Uterus (tissue), 2 donors: ENCODE measurements at regions not wholly inside any gene's neighbourhood (a gene's known extent, or its start where the extent isn't known, plus 50 kb on each side); places are given as distances from the start of the nearest gene placed in this dataset.

Experiments used
- POLR2A ChIP-seq, 2 donors: fragments of 450-650 bp; IDR thresholded peaks; one replicate each; pipeline ENCODE4 v1.6.1; 2016; ENCODE audit warnings: antibody characterized with exemption in 2 of 2, mild to moderate bottlenecking in 1 of 2, moderate library complexity in 1 of 2
- TF ChIP-seq, protein P1 (sequence below), 4 experiments: fragments of 200-600 bp in 2 of 4; fragments of 450-650 bp in 2 of 4; sonication (generic) in 2 of 4; IDR thresholded peaks; one replicate each; pipeline ENCODE4 v1.5.1; 2016 to 2019; ENCODE audit warnings: antibody characterized with exemption in 4 of 4, mild to moderate bottlenecking in 2 of 4, moderate library complexity in 1 of 4

DNA sequence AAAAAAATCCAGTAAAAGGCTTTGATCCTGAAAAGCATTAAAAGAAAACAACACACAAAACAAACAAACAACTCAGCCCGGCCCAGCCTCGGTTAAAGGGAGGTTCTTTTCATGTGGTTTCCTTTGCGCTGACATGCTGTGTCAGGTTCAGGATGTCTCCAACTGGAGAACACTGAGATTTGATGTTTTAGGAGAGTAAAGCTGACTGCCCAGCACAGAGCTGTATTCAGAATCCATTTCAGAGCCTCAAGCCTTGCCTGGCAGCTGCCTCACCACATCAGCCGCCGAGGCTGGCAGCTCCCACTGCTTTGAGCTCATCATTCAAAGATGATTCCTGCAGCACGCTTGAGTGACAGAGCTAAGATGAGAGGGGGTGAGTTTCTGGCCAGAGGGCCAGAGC is 205.8 kb upstream of the LYZL1 start:
- TF ChIP-seq, protein P1, sequence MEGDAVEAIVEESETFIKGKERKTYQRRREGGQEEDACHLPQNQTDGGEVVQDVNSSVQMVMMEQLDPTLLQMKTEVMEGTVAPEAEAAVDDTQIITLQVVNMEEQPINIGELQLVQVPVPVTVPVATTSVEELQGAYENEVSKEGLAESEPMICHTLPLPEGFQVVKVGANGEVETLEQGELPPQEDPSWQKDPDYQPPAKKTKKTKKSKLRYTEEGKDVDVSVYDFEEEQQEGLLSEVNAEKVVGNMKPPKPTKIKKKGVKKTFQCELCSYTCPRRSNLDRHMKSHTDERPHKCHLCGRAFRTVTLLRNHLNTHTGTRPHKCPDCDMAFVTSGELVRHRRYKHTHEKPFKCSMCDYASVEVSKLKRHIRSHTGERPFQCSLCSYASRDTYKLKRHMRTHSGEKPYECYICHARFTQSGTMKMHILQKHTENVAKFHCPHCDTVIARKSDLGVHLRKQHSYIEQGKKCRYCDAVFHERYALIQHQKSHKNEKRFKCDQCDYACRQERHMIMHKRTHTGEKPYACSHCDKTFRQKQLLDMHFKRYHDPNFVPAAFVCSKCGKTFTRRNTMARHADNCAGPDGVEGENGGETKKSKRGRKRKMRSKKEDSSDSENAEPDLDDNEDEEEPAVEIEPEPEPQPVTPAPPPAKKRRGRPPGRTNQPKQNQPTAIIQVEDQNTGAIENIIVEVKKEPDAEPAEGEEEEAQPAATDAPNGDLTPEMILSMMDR (IDR thresholded peaks at IDR 0.05): no peak
- TF ChIP-seq POLR2A (IDR thresholded peaks at IDR 0.05): no peak
